Fibroblast of lung (primary cell): ENCODE measurements at regions not wholly inside any gene's neighbourhood (a gene's known extent, or its start where the extent isn't known, plus 50 kb on each side); places are given as distances from the start of the nearest gene placed in this dataset.

ENCODE experiments used
- CTCF ChIP-seq, 2 donors: IDR thresholded peaks in 1 of 2; conservative IDR thresholded peaks in 1 of 2; 1 replicate in 1 of 2; 2 replicates in 1 of 2; pipeline ENCODE4 v1.5.1; 2011 to 2012; ENCODE audit warnings: low read length in 2 of 2, control low read depth in 1 of 2, inconsistent platforms in 1 of 2, low read depth in 1 of 2, mild to moderate bottlenecking in 1 of 2
- EZH2 ChIP-seq: IDR thresholded peaks from 2 replicates; pipeline ENCODE4 v1.5.1; 2012; ENCODE audit warnings: low read length, control low read depth, mild to moderate bottlenecking; ENCODE audit errors: missing control alignments

GRCh38 chr16:60586493-60586892, 1449.7 kb downstream of the CDH8 start:
- no peak for TF ChIP-seq CTCF (conservative IDR thresholded peaks at IDR 0.05 in 1 of 2, IDR thresholded peaks at IDR 0.05 in 1 of 2; ENCODE audit: low read depth in 1 of 2, low read length in 2 of 2)
- no peak for TF ChIP-seq EZH2
